ENCODE measurements at regions not wholly inside any gene's neighbourhood (a gene's known extent, or its start where the extent isn't known, plus 50 kb on each side); places are given as distances from the start of the nearest gene placed in this dataset.
A peak's percentile ranks its signal among the peaks of the same experiment; 100 is the strongest.
"Not testable (repeated sequence)": the region's sequence is repeated elsewhere in the genome, so short reads cannot be mapped to it uniquely, and the experiment has no call there.

GRCh38 chr4:66564901-66565651 lies 894.8 kb upstream of the EPHA5 start:
- no peak overlapping the region for H3K27ac ChIP-seq
- no peak for TF ChIP-seq CTCF (conservative IDR thresholded peaks at IDR 0.05)

DNA sequence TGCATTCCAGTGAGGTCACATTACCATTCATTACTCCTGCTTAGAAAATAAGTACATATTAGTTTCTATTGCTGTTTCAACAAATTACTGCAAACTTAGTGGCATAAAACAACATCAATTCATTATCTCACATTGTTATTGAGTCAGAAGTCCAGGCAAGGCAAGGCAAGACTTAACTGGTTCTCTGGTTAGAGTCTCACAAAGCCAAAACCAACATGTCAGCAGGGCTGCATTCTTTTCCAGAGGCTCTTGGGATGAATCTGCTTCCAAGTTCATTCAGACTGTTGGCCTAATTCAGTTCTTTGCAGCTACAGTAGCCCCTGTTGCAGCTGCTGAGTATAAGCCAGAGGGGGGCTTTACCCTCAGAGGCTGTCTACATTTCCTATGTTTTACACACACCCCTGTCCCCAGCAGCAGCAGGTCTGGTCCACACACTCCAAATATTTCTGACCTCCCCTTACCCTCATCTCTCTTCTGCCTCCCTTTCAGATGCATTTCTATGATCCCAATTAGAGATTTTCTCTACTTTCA lies 892.1 kb upstream of the EPHA5 start:
- TF ChIP-seq CTCF (conservative IDR thresholded peaks at IDR 0.05) = no peak
- no peak overlapping the region for H3K27ac ChIP-seq

DNA sequence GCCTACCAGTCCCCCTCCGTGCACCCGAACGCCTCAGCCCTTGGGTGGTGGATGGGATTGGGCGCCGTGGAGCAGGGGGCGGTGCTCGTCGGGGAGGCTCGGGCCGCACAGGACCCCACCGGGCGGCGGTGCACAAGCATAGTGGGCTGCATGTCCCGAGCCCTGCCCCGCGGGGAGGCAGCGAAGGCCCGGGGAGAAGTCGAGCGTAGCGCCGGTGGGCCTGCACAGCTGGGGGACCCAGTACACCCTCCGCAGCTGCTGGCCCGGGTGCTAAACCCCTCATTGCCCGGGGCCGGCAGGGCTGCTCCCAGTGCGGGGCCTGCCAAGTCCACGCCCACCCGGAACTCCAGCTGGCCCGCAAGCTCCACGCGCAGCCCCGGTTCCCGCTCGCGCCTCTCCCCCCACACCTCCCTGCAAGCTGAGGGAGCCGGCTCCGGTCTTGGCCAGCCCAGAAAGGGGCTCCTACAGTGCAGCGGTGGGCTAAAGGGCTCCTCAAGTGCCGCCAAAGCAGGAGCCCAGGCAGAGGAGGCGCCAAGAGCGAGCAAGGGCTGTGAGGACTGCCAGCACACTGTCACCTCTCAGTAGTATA lies 891.3 kb upstream of the EPHA5 start:
- H3K27ac ChIP-seq = not testable (repeated sequence)

- no peak for TF ChIP-seq CTCF (conservative IDR thresholded peaks at IDR 0.05)
These were observed 888.4 kb upstream of the EPHA5 start for GRCh38 chr4:66558651-66559050.

DNA sequence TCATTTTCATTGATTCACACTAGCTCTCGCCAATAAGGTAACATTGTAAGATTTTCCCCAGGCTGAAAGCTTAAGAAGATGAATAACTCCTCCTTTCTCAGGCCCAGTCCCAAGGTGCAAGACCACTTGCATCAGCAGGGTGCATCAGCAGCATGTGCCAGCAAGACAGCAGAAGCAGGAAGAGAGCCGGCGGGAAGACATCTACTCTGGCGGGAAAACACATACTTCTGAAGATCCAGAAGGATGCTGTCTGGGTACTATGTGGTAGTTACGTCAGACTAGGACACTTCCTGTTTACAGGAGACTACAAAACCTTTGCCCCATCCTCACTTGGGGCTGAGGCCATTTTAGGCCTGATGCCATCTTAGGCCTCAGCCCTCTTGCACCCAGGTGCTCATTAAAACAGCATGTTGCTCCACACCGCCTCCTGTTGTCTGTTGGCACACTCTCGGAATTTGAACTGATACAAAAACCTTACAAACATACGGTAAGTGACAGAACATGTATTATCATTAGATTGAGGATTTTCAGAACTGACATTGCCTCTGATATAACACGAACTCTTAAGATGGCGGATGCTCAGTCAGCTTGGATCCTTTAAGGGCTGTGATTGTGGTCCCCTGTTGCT lies 886.5 kb upstream of the EPHA5 start:
- H3K27ac ChIP-seq = no peak overlapping the region; the same call in 1 of the 2 replicates
- no peak; the same call in 1 of the 2 replicates for TF ChIP-seq CTCF (conservative IDR thresholded peaks at IDR 0.05)

More at GRCh38 chr4:66558651-66559050, 888.4 kb upstream of the EPHA5 start:
- H3K27ac ChIP-seq = peak overlapping the region; percentile 26; the same call in 1 of the 2 replicates

DNA sequence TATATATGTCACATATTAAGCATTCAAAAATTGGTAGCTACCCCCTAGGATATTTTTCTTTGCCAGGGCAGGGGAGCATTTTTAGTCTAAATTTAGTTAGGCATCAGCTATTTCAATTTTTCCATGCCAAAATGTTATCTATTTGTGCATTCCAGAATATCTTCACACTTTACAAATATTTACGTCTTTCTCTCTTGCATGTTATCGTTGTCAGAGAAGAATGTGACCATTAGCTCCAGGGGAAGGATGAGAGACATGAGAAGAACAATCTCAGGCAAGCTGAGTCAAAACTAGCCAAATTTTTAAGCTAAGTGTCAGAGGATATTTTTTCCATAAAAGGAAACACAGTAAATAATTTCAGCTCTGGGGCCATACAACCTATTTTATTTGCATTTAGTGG lies 885.0 kb upstream of the EPHA5 start:
- H3K27ac ChIP-seq = no peak overlapping the region
- no peak for TF ChIP-seq CTCF (conservative IDR thresholded peaks at IDR 0.05)

- no peak overlapping the region for H3K27ac ChIP-seq
- TF ChIP-seq CTCF (conservative IDR thresholded peaks at IDR 0.05) = no peak
These were observed 884.5 kb upstream of the EPHA5 start for GRCh38 chr4:66554826-66555225.

GRCh38 chr4:66545301-66545700 lies 875.0 kb upstream of the EPHA5 start:
- not testable (repeated sequence) for H3K27ac ChIP-seq
